Coronary artery (tissue), 2 donors: ENCODE measurements at regions not wholly inside any gene's neighbourhood (a gene's known extent, or its start where the extent isn't known, plus 50 kb on each side); places are given as distances from the start of the nearest gene placed in this dataset.
"Not testable (repeated sequence)": the region's sequence is repeated elsewhere in the genome, so short reads cannot be mapped to it uniquely, and the experiment has no call there.

Source experiments
- DNase-seq: peaks from one replicate; pipeline ENCODE4 v3.0.0-alpha.2; 2017; ENCODE audit warnings: low spot score
- H3K27ac ChIP-seq, 2 donors: fragments of 200-600 bp; sonication (generic); one replicate each; pipeline ENCODE4 v1.5.1; 2016 to 2019
- H3K4me3 ChIP-seq: fragments of 200-600 bp; sonication (generic); 2 replicates; pipeline ENCODE4 v1.5.1; 2016; ENCODE audit warnings: mild to moderate bottlenecking, moderate library complexity
- CTCF ChIP-seq: fragments of 200-600 bp; sonication (generic); IDR thresholded peaks from one replicate; pipeline ENCODE4 v1.5.1; 2019; ENCODE audit warnings: antibody characterized with exemption

- DNase-seq, result no peak
- no peak overlapping the region for H3K4me3 ChIP-seq
- no peak for TF ChIP-seq CTCF
- no peak overlapping the region for H3K27ac ChIP-seq
Observed at GRCh38 chr5:44160369-44160768, 228.9 kb downstream of the FGF10 start.

GRCh38 chr5:44150075-44150723 lies 239.0 kb downstream of the FGF10 start:
- Histone ChIP-seq H3K27ac (no peak overlapping the region), H3K4me3 (no peak overlapping the region)
- TF ChIP-seq CTCF, result no peak
- DNase-seq, result no peak

- not testable (repeated sequence) for H3K27ac ChIP-seq, DNase-seq, H3K4me3 ChIP-seq
Observed at GRCh38 chr5:44117947-44118346, 271.3 kb downstream of the FGF10 start.

- DNase-seq, H3K27ac ChIP-seq, H3K4me3 ChIP-seq: not testable (repeated sequence)
Observed at GRCh38 chr5:44108232-44108631, 281.0 kb downstream of the FGF10 start.

GRCh38 chr5:44099643-44100042 lies 289.6 kb downstream of the FGF10 start:
- Histone ChIP-seq H3K27ac (no peak overlapping the region), H3K4me3 (no peak overlapping the region)
- DNase-seq, result no peak
- TF ChIP-seq CTCF, result no peak

- DNase-seq, result no peak
- H3K27ac ChIP-seq, result peak overlapping the region in 1 of 2 donors; percentile 15
- H3K4me3 ChIP-seq, result no peak overlapping the region
- TF ChIP-seq CTCF, result no peak
Observed at GRCh38 chr5:44089424-44090144, 299.6 kb downstream of the FGF10 start.

- Histone ChIP-seq H3K27ac (no peak overlapping the region), H3K4me3 (no peak overlapping the region)
- TF ChIP-seq CTCF, result no peak
- no peak for DNase-seq
Observed at GRCh38 chr5:44085083-44085482, 304.1 kb downstream of the FGF10 start.

- DNase-seq, H3K4me3 ChIP-seq, H3K27ac ChIP-seq: not testable (repeated sequence)
Observed at GRCh38 chr5:44074547-44074946, 314.7 kb downstream of the FGF10 start.
